Activated naive CD4-positive, alpha-beta T cell treated with anti-CD3 and anti-CD28 coated beads, Interleukin-2, amount 10 ng/mL, durations not matched to agents 7 days and 5 days (primary cell): ENCODE measurements at regions not wholly inside any gene's neighbourhood (a gene's known extent, or its start where the extent isn't known, plus 50 kb on each side); places are given as distances from the start of the nearest gene placed in this dataset.
"Not testable (repeated sequence)": the region's sequence is repeated elsewhere in the genome, so short reads cannot be mapped to it uniquely, and the experiment has no call there.

Experiments used
- CTCF ChIA-PET: fragments of 350-600 bp; sonication (Branson Sonifier 250); formaldehyde crosslinking; loops from one replicate; lab custom pipeline; 2021; ENCODE audit warnings: antibody characterized with exemption; lab: Charles Lee
- DNase-seq: peaks from one replicate; pipeline ENCODE4 v3.0.0-alpha.2; 2020
- H3K27ac Mint-ChIP-seq: one replicate; pipeline ENCODE4 v1.8.0; 2021; ENCODE audit warnings: mild to moderate bottlenecking, moderate library complexity, mixed read lengths
- H3K27me3 Mint-ChIP-seq: one replicate; pipeline ENCODE4 v1.8.0; 2021; ENCODE audit warnings: mild to moderate bottlenecking, mixed read lengths
- H3K36me3 Mint-ChIP-seq: one replicate; pipeline ENCODE4 v1.8.0; 2021; ENCODE audit warnings: mixed read lengths
- H3K4me1 Mint-ChIP-seq: one replicate; pipeline ENCODE4 v1.8.0; 2021; ENCODE audit warnings: mixed read lengths
- H3K4me3 Mint-ChIP-seq: one replicate; pipeline ENCODE4 v1.8.0; 2021; ENCODE audit warnings: mild to moderate bottlenecking, moderate library complexity, mixed read lengths
- H3K9me3 Mint-ChIP-seq: one replicate; pipeline ENCODE4 v1.8.0; 2021; ENCODE audit warnings: mixed read lengths

DNA sequence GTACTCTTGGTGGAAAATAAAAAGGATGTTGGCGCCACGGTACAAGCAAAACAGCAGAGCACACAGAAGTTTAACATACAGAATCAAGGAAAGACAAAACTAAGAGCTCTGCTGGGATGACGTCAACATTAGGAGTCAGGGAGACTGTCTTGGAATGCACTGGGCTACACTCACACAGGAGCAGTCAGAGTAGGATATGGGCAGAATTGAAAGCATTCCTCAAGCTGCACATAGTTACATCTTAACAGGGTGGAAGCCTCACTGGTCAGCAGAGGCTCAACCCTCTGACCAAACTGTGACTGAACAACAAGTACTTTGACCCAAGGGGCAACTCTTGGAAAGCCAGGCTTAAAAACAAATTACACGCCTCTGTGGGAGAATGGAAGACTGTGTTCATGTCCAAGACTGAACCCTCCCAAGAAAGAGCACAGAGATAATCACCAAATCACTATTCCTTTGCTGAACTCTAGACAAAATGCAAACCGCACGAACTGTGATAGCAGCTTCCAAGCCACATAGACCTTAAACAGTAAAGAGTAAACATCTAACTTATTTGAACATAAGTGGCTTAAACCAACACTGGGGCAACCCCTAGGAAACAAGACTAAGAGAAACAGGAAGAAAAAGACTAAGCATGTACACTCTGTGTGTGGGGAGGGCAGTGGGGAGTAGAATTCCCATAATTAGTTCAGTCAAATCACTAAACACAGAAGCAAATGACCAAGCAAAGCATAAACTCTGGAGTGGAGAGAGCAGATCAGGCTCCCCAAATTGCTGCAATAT, 772.7 kb downstream of the PRELID2 start:
- no peaks in the 10 kb centered on the region for H3K27me3 Mint-ChIP-seq
- CTCF ChIA-PET: no interaction called here
- no peaks in the 10 kb centered on the region for H3K4me1 Mint-ChIP-seq
- no peak for DNase-seq
- no peaks in the 10 kb centered on the region for H3K36me3 Mint-ChIP-seq
- no peak overlapping the region for H3K4me3 Mint-ChIP-seq
- H3K27ac Mint-ChIP-seq: no peak overlapping the region
- no peaks in the 10 kb centered on the region for H3K9me3 Mint-ChIP-seq

DNA sequence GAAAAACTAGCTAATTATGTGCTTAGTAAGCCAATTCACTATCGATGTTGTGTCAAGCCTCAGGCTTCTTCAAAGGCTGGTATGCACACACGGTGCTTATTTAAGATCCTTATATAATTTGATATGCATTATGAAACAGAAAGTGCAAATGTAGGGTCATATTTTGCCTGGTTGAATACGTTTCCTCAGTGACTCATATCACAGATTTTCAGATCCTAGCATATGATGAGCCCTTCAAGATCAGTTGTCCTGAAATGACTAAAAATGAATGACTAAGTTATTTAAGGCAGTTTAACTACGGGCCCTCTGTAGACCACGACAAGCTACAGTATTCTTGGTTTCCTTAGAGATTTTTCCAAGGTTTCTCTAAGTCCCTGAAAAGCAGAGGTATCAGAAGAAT, 778.3 kb downstream of the PRELID2 start:
- CTCF ChIA-PET: no interaction called here
- H3K36me3 Mint-ChIP-seq: no peaks in the 10 kb centered on the region
- H3K9me3 Mint-ChIP-seq: no peaks in the 10 kb centered on the region

GRCh38 chr5:145050181-145050580, 785.0 kb downstream of the PRELID2 start:
- no peaks in the 10 kb centered on the region for H3K4me1 Mint-ChIP-seq
- H3K36me3 Mint-ChIP-seq: no peaks in the 10 kb centered on the region
- DNase-seq: no peak
- no peaks in the 10 kb centered on the region for H3K27me3 Mint-ChIP-seq
- CTCF ChIA-PET: no interaction called here
- peaks cover 2% of the 10 kb centered on the region for H3K9me3 Mint-ChIP-seq
- no peak overlapping the region for H3K27ac Mint-ChIP-seq
- no peak overlapping the region for H3K4me3 Mint-ChIP-seq

More for the DNA sequence above, 778.3 kb downstream of the PRELID2 start:
- Mint-ChIP-seq H3K27ac (no peak overlapping the region), H3K27me3 (no peaks in the 10 kb centered on the region), H3K4me3 (no peak overlapping the region), H3K4me1 (no peaks in the 10 kb centered on the region)
- DNase-seq: no peak

- no peaks in the 10 kb centered on the region for H3K27me3 Mint-ChIP-seq
- no peak for DNase-seq
- CTCF ChIA-PET: no interaction called here
- H3K9me3 Mint-ChIP-seq: peaks cover 8% of the 10 kb centered on the region
- H3K36me3 Mint-ChIP-seq: no peaks in the 10 kb centered on the region
- no peak overlapping the region for H3K27ac Mint-ChIP-seq
- H3K4me3 Mint-ChIP-seq: no peak overlapping the region
- H3K4me1 Mint-ChIP-seq: no peaks in the 10 kb centered on the region
These were observed 790.2 kb downstream of the PRELID2 start for GRCh38 chr5:145044970-145045369.

GRCh38 chr5:145028626-145029025, 806.5 kb downstream of the PRELID2 start:
- peaks cover 17% of the 10 kb centered on the region for H3K9me3 Mint-ChIP-seq
- CTCF ChIA-PET: no interaction called here
- no peak for DNase-seq
- H3K27ac Mint-ChIP-seq: no peak overlapping the region
- H3K36me3 Mint-ChIP-seq: no peaks in the 10 kb centered on the region
- no peak overlapping the region for H3K4me3 Mint-ChIP-seq
- H3K4me1 Mint-ChIP-seq: no peaks in the 10 kb centered on the region
- no peaks in the 10 kb centered on the region for H3K27me3 Mint-ChIP-seq

GRCh38 chr5:145027286-145027685, 807.9 kb downstream of the PRELID2 start:
- H3K36me3 Mint-ChIP-seq: no peaks in the 10 kb centered on the region
- peaks cover 17% of the 10 kb centered on the region for H3K9me3 Mint-ChIP-seq
- no peak for DNase-seq
- no peaks in the 10 kb centered on the region for H3K4me1 Mint-ChIP-seq
- no peaks in the 10 kb centered on the region for H3K27me3 Mint-ChIP-seq
- CTCF ChIA-PET: no interaction called here
- H3K27ac Mint-ChIP-seq: no peak overlapping the region
- H3K4me3 Mint-ChIP-seq: no peak overlapping the region

- H3K27me3 Mint-ChIP-seq: no peaks in the 10 kb centered on the region
- H3K4me1 Mint-ChIP-seq: no peaks in the 10 kb centered on the region
- H3K4me3 Mint-ChIP-seq: no peak overlapping the region
- no peaks in the 10 kb centered on the region for H3K36me3 Mint-ChIP-seq
- CTCF ChIA-PET: no interaction called here
- H3K27ac Mint-ChIP-seq: no peak overlapping the region
- no peak for DNase-seq
- peaks cover 14% of the 10 kb centered on the region for H3K9me3 Mint-ChIP-seq
These were observed 809.4 kb downstream of the PRELID2 start for GRCh38 chr5:145025775-145026174.

DNA sequence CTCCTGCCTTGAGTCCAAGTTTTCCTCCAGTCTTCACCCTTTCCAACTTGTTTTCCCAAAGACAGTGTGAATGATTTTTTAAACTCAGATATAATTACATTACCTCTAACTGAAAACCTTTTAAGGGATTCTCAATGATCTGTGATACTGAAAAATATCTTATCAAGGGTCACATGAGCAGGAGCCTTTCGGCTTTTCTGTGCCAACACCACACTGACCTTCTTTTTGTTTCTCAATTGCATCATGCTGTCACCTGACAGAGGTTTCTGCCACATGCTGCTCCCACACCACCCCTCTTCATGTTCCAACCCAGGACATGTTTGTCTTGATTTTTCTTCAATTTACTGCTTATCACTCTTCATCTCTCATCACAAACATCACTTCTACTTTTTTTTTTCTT, 820.0 kb downstream of the PRELID2 start:
- Mint-ChIP-seq H3K27me3 (no peaks in the 10 kb centered on the region), H3K9me3 (no peaks in the 10 kb centered on the region), H3K27ac (no peak overlapping the region), H3K4me1 (no peaks in the 10 kb centered on the region), H3K36me3 (no peaks in the 10 kb centered on the region), H3K4me3 (no peak overlapping the region)
- CTCF ChIA-PET: interaction anchor here (1.4 kb wide), 1 partner anchor 10 kb away, joined by 4 read pairs; no protein-coding TSS in a partner anchor
- no peak for DNase-seq

GRCh38 chr5:145014109-145014508, 821.0 kb downstream of the PRELID2 start:
- no peak for DNase-seq
- H3K27ac Mint-ChIP-seq: no peak overlapping the region
- no peaks in the 10 kb centered on the region for H3K36me3 Mint-ChIP-seq
- no peaks in the 10 kb centered on the region for H3K9me3 Mint-ChIP-seq
- H3K27me3 Mint-ChIP-seq: no peaks in the 10 kb centered on the region
- CTCF ChIA-PET: interaction anchor here (1.4 kb wide), 1 partner anchor 9 kb away, joined by 4 read pairs; no protein-coding TSS in a partner anchor
- no peaks in the 10 kb centered on the region for H3K4me1 Mint-ChIP-seq
- H3K4me3 Mint-ChIP-seq: no peak overlapping the region

DNA sequence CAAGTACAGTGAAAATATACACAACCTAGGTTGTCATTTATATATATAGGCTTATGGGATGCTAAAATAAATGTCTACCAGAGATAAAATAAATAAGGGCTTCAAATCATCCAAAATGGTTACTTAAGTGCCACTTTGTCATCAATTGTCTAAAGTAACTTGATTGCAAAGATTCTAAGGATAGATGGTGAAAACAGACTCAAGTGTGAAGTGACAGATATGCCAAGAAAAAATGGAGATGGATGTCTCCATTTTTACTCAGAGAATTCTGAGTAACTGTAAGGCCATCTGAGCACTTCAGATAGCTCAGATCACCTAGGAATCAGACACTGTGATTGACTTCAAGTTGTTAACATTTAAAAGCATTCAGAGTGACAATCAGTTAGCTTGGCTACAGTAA, 824.3 kb downstream of the PRELID2 start:
- no peaks in the 10 kb centered on the region for H3K36me3 Mint-ChIP-seq
- no peak overlapping the region for H3K4me3 Mint-ChIP-seq
- CTCF ChIA-PET: no interaction called here
- no peaks in the 10 kb centered on the region for H3K27me3 Mint-ChIP-seq
- DNase-seq: no peak
- H3K9me3 Mint-ChIP-seq: peaks cover 2% of the 10 kb centered on the region
- H3K4me1 Mint-ChIP-seq: no peaks in the 10 kb centered on the region
- no peak overlapping the region for H3K27ac Mint-ChIP-seq

- Mint-ChIP-seq H3K36me3 (no peaks in the 10 kb centered on the region), H3K4me3 (no peak overlapping the region), H3K27ac (no peak overlapping the region), H3K9me3 (peaks cover 4% of the 10 kb centered on the region), H3K4me1 (no peaks in the 10 kb centered on the region), H3K27me3 (no peaks in the 10 kb centered on the region)
- CTCF ChIA-PET: no interaction called here
- no peak for DNase-seq
These were observed 826.1 kb downstream of the PRELID2 start for GRCh38 chr5:145008876-145009530.

- H3K27ac Mint-ChIP-seq, H3K27me3 Mint-ChIP-seq, H3K36me3 Mint-ChIP-seq, DNase-seq, CTCF ChIA-PET, H3K4me3 Mint-ChIP-seq, H3K4me1 Mint-ChIP-seq, H3K9me3 Mint-ChIP-seq: not testable (repeated sequence)
These were observed 823.7 kb downstream of the KCTD16 start for GRCh38 chr5:144994356-144994755.

- no peak for DNase-seq
- H3K27me3 Mint-ChIP-seq: no peaks in the 10 kb centered on the region
These were observed 812.4 kb downstream of the KCTD16 start for GRCh38 chr5:144983101-144983500.

GRCh38 chr5:144979516-144980264, 809.0 kb downstream of the KCTD16 start:
- H3K4me3 Mint-ChIP-seq: no peak overlapping the region
- H3K36me3 Mint-ChIP-seq: no peaks in the 10 kb centered on the region
- H3K27ac Mint-ChIP-seq: no peak overlapping the region
- peaks cover 13% of the 10 kb centered on the region for H3K9me3 Mint-ChIP-seq
- H3K27me3 Mint-ChIP-seq: no peaks in the 10 kb centered on the region
- CTCF ChIA-PET: no interaction called here
- DNase-seq: no peak
- no peaks in the 10 kb centered on the region for H3K4me1 Mint-ChIP-seq

More at GRCh38 chr5:144983101-144983500, 812.4 kb downstream of the KCTD16 start:
- no peak overlapping the region for H3K27ac Mint-ChIP-seq
- CTCF ChIA-PET: no interaction called here
- H3K4me3 Mint-ChIP-seq: no peak overlapping the region
- no peaks in the 10 kb centered on the region for H3K36me3 Mint-ChIP-seq
- H3K9me3 Mint-ChIP-seq: peaks cover 17% of the 10 kb centered on the region
- H3K4me1 Mint-ChIP-seq: no peaks in the 10 kb centered on the region
